SK-N-SH (cell line): ENCODE measurements at regions not wholly inside any gene's neighbourhood (a gene's known extent, or its start where the extent isn't known, plus 50 kb on each side); places are given as distances from the start of the nearest gene placed in this dataset.

Experiments used
- CTCF ChIP-seq: fragments of 200-600 bp; sonication (generic); IDR thresholded peaks from 2 replicates; pipeline ENCODE4 v1.6.1; 2017; ENCODE audit warnings: antibody characterized with exemption, mild to moderate bottlenecking, moderate library complexity
- JUND ChIP-seq: IDR thresholded peaks from 2 replicates; pipeline ENCODE4 v1.4.0; 2012
- NFIC ChIP-seq: IDR thresholded peaks from 2 replicates; pipeline ENCODE4 v1.4.0; 2012; ENCODE audit warnings: borderline replicate concordance
- SIN3A ChIP-seq: IDR thresholded peaks from 2 replicates; pipeline ENCODE4 v1.6.1; 2012; ENCODE audit warnings: low read depth, mild to moderate bottlenecking, low read length, moderate library complexity, borderline replicate concordance
- SMC3 ChIP-seq: IDR thresholded peaks from 2 replicates; pipeline ENCODE4 v1.6.1; 2012; ENCODE audit warnings: low read depth, low read length, improper control_type of control experiment
- USF2 ChIP-seq: fragments of 150-350 bp; IDR thresholded peaks from 2 replicates; pipeline ENCODE4 v1.6.1; 2017; ENCODE audit warnings: antibody characterized with exemption, low read length, low read depth, borderline replicate concordance

- TF ChIP-seq NFIC (no peak), CTCF (no peak), USF2 (no peak), JUND (no peak), SMC3 (no peak), SIN3A (no peak)
Observed at GRCh38 chr13:89748716-89749115, 1598.8 kb upstream of the MIR17HG start.
